AG10803 (cell line): ENCODE measurements at regions not wholly inside any gene's neighbourhood (a gene's known extent, or its start where the extent isn't known, plus 50 kb on each side); places are given as distances from the start of the nearest gene placed in this dataset.
A peak's percentile ranks its signal among the peaks of the same experiment; 100 is the strongest.

ENCODE experiments used
- DNase-seq: peaks from one replicate; pipeline ENCODE4 v3.0.0; 2010; ENCODE audit warnings: low read depth
- H3K4me3 ChIP-seq: 2 replicates; pipeline ENCODE4 v1.5.1; 2011; ENCODE audit warnings: mild to moderate bottlenecking, low read length, control low read depth
- TF ChIP-seq, protein P1 (sequence below): conservative IDR thresholded peaks from 2 replicates; pipeline ENCODE4 v1.5.1; 2011; ENCODE audit warnings: mild to moderate bottlenecking, low read length, control low read depth, inconsistent platforms

DNA sequence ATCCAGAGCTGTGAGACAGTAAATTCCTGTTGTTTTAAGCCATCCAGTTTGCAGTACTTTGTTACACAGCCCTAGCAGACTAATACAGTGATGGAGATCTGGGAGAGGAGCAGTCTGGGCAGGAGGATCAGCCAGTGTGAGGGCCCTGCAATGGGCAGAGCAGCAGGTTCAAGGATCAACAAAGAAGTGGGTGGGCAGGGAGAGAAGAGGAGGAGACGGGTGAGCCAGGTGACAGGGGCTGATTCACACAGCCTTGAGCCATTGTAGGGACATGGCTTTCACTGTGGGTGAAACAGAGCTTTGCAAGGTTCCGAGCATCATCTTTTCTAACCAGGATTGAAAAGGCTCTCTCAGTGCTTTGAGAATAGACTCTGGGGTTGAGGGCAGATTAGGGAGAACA lies 88.2 kb upstream of the MVB12B start:
- no peak for DNase-seq
- TF ChIP-seq, protein P1, sequence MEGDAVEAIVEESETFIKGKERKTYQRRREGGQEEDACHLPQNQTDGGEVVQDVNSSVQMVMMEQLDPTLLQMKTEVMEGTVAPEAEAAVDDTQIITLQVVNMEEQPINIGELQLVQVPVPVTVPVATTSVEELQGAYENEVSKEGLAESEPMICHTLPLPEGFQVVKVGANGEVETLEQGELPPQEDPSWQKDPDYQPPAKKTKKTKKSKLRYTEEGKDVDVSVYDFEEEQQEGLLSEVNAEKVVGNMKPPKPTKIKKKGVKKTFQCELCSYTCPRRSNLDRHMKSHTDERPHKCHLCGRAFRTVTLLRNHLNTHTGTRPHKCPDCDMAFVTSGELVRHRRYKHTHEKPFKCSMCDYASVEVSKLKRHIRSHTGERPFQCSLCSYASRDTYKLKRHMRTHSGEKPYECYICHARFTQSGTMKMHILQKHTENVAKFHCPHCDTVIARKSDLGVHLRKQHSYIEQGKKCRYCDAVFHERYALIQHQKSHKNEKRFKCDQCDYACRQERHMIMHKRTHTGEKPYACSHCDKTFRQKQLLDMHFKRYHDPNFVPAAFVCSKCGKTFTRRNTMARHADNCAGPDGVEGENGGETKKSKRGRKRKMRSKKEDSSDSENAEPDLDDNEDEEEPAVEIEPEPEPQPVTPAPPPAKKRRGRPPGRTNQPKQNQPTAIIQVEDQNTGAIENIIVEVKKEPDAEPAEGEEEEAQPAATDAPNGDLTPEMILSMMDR, result no peak
- no peak overlapping the region for H3K4me3 ChIP-seq

DNA sequence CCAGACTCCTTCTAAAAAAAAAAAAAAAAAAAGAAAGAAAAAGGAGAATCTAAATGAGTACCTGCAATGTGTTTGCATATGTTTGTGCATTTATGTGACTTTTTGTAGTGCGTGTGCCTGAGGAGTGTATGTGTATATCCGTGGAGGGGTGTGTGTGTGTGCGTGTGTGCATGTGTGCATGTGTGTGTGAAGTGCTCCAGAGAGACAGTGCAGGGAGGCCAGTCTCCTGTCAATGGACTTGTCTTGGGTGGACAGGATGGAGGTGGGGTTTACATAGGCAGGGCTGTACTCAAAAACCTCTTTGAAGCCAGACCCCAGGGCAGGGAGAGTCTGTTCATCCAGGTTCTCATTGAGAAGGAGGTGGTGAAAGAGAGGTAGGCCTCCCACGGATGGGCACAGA lies 87.1 kb upstream of the MVB12B start:
- TF ChIP-seq, protein P1, result no peak
- DNase-seq, result no peak
- H3K4me3 ChIP-seq, result no peak overlapping the region

DNA sequence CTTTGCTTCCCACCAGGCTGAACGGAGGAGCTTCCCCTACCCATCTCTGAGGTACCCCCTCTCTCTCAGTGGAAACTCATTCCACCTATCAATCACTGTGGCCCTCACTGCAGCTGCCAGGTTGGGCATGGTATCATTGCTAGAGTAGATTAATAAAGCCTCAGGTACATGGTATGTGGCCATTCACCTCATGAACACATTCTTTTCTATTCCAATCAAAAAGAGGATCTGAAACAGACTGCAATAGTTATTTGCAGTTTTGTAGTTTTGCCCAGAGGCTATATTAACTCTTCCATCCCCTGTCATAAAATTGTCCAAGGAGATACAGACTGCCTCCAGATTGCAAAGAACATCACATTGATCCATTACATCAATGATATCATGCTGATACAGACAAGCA lies 85.8 kb upstream of the MVB12B start:
- no peak for DNase-seq
- TF ChIP-seq, protein P1, result no peak
- no peak overlapping the region for H3K4me3 ChIP-seq

DNA sequence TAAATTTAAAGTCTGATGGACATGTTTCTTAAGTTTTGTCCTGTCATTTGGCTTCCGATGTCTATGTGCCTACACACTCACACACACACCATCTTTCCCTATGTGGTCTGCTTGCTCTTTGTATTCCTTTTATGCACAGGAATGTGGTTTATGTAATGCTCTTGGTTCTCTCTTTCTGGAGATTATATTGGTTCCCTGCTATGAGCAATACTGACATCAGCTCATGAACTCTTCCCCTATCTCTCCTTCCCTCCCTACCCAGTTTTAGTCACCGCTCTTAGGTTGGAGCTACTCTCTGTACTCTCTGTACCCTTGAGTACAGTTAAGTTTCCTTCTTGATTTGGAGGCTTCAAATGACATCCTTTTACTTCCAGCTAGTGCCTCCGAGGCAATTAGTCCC lies 77.9 kb upstream of the MVB12B start:
- peak; percentile 74 for DNase-seq
- TF ChIP-seq, protein P1, result no peak

DNA sequence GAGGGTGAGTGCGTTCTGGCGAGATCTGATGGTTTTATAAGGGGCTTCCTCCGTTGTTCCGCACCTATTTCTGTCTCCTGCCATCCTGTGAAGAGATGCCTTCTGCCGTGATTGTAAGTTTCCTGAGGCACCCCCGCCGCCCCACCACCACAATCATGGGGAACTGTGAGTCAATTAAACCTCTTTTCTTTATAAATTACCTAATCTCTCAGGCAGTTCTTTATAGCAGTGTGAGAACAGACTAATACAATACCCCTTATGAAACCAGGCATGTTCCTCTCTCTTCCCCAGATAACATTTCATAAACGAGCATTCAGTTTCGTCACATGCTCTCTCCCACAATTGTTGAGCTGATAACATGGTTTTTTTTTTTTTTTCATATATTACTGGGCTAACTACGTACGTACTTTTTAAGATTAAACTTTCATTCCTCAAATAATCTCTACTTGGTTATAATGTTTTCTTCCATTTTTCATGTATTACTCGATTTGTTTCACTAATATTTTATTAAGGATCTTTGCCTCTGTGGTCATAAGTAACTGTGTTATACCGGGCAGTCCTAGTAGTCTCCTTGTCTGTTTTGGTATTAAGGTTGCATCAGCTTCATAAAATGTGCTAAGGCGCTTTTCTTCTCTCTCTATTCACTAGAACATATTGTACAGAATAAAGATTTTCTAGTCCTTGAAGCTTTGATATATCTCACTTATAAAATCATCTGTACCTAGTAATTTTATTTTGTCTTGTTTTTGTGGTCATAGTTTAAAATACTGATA lies 64.9 kb upstream of the MVB12B start:
- TF ChIP-seq, protein P1, result no peak
- no peak overlapping the region for H3K4me3 ChIP-seq
- DNase-seq, result no peak

More for the DNA sequence above, 77.9 kb upstream of the MVB12B start:
- no peak overlapping the region for H3K4me3 ChIP-seq

DNA sequence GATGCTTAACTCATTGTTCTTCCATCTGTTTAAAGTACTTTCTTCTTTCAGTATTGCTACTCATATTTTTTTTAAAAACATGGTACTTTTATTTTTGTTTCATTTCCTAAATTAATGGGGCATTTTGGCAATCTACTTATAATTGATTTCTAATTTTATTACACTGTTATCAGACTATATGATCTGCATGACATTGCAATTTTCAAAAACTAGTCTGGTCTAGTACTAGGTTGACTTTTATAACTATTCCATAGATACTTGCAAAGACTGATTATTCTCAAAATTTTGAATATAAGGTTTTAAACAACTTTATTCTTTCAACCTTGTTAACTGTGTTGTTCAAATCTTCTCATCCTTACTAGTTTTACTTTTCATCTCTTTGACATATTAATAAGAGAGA lies 63.9 kb upstream of the MVB12B start:
- TF ChIP-seq, protein P1, result no peak
- DNase-seq, result no peak
- H3K4me3 ChIP-seq, result no peak overlapping the region

DNA sequence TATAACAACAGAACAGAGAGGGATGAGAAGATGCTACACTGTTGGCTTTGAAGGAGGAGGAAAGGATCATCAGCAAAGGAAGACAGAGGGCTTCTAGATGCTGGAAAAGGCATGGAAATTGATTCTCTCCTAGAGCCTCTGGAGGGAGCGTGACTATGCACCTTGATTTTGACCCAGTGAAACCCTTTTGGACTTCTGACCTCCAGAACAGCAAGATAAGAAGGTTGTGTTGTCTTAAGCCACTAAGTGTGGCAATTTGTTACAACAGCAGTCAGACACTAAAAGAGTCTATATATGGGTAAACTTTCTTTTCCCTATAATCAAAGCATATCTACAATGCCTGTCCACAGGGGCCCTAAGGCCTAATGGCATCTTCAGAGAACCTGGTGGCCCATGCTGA lies 56.1 kb upstream of the MVB12B start:
- no peak for DNase-seq
- H3K4me3 ChIP-seq, result no peak overlapping the region
- TF ChIP-seq, protein P1, result no peak
